Brain microvascular endothelial cell (primary cell): ENCODE measurements at regions not wholly inside any gene's neighbourhood (a gene's known extent, or its start where the extent isn't known, plus 50 kb on each side); places are given as distances from the start of the nearest gene placed in this dataset.

Experiments
- DNase-seq: peaks from one replicate; pipeline ENCODE4 v3.0.0-alpha.2; 2020
- H3K27ac ChIP-seq: fragments of 250-450 bp; sonication (Bioruptor Pico); 2 replicates; pipeline ENCODE4 v1.5.1; 2020; ENCODE audit warnings: mild to moderate bottlenecking, moderate library complexity
- H3K27me3 ChIP-seq: fragments of 250-450 bp; sonication (Bioruptor Pico); replicated peaks from 2 replicates; pipeline ENCODE4 v1.5.1; 2020; ENCODE audit warnings: mild to moderate bottlenecking
- H3K36me3 ChIP-seq: fragments of 250-450 bp; sonication (Bioruptor Pico); replicated peaks from 2 replicates; pipeline ENCODE4 v1.5.1; 2020; ENCODE audit warnings: mild to moderate bottlenecking
- H3K4me3 ChIP-seq: 2 replicates; pipeline ENCODE4 v1.5.1; 2011; ENCODE audit warnings: low read depth, mild to moderate bottlenecking, control low read depth, low read length, moderate library complexity
- in situ Hi-C: cut with HindIII; loops from 2 replicates; pipeline ENCODE4 v1.10.0; 2017; ENCODE audit warnings: low sequenced_read_pairs, low pct_ligation_motif_present
- TF ChIP-seq, protein P1 (sequence below): IDR thresholded peaks from 2 replicates; pipeline ENCODE4 v1.5.1; 2011; ENCODE audit warnings: low read depth, mild to moderate bottlenecking, moderate library complexity, low read length, control low read depth, inconsistent platforms; ENCODE audit errors: missing control alignments

DNA sequence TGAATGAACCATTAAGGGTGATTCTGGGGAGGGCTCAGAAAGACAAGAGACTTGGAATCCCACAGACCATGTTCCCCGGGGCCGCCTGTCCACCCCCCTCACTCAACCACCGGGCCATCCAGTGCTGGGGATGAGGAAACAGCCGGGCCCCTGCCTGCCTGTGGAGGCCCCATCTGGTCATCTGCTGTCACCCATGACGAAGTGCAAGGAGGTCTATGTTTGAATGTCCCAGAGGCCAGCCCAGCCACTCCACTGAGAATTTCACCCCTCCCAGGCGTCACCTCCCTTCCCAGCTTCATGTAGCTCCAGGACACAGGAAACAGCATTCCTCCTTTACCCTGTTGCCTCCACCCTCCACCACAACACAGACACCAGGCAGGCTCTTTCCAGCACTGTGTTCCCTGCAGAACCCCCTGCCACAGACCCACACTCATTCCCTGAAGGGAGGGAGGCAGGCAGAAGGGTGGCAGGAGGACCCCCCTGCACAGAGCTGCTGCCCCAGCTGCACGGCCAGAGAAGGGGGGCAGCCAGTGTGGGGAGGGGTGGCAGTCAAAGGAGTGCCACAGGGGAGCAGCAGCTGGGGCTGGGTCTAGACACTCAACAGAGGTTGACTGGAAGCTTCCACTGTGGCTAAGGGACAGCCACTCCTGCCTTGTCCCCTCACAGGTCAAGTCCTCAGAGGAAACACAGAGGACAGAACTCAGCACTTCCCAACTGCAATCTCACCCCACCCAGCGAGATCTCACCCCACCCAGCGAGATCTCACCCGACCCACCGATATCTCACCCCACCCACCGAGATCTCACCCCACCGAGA is 50.3 kb upstream of the PPP2R5C start:
- in situ Hi-C loops = no loop called here

More for the DNA sequence above, 50.3 kb upstream of the PPP2R5C start:
- Histone ChIP-seq H3K27ac (no peak overlapping the region), H3K36me3 (no peaks in the 10 kb centered on the region), H3K27me3 (no peaks in the 10 kb centered on the region), H3K4me3 (no peak overlapping the region)
- TF ChIP-seq, protein P1, sequence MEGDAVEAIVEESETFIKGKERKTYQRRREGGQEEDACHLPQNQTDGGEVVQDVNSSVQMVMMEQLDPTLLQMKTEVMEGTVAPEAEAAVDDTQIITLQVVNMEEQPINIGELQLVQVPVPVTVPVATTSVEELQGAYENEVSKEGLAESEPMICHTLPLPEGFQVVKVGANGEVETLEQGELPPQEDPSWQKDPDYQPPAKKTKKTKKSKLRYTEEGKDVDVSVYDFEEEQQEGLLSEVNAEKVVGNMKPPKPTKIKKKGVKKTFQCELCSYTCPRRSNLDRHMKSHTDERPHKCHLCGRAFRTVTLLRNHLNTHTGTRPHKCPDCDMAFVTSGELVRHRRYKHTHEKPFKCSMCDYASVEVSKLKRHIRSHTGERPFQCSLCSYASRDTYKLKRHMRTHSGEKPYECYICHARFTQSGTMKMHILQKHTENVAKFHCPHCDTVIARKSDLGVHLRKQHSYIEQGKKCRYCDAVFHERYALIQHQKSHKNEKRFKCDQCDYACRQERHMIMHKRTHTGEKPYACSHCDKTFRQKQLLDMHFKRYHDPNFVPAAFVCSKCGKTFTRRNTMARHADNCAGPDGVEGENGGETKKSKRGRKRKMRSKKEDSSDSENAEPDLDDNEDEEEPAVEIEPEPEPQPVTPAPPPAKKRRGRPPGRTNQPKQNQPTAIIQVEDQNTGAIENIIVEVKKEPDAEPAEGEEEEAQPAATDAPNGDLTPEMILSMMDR = no peak
- no peak for DNase-seq
